Neural cell (in vitro differentiated cells): ENCODE measurements at regions not wholly inside any gene's neighbourhood (a gene's known extent, or its start where the extent isn't known, plus 50 kb on each side); places are given as distances from the start of the nearest gene placed in this dataset.

Experiments
- EZH2 ChIP-seq: fragments of 200-600, 300-800 bp; shearing (Covaris generic), sonication (generic); IDR thresholded peaks from 2 replicates; pipeline ENCODE4 v1.6.1; 2014; ENCODE audit warnings: antibody characterized with exemption, low read length, borderline replicate concordance, mild to moderate bottlenecking; ENCODE audit not compliant: insufficient read depth, poor library complexity, severe bottlenecking
- MXI1 ChIP-seq: fragments of 450-650 bp; conservative IDR thresholded peaks from 2 replicates; pipeline ENCODE4 v1.6.1; 2014; ENCODE audit warnings: antibody characterized with exemption, mild to moderate bottlenecking; ENCODE audit not compliant: poor library complexity, severe bottlenecking
- POLR2AphosphoS5 ChIP-seq: IDR thresholded peaks from 2 replicates; pipeline ENCODE4 v1.6.1; 2012
- RAD21 ChIP-seq: fragments of 450-650 bp; conservative IDR thresholded peaks from 2 replicates; pipeline ENCODE4 v1.6.1; 2014; ENCODE audit warnings: antibody characterized with exemption, mild to moderate bottlenecking, moderate library complexity
- SMC3 ChIP-seq: fragments of 450-650 bp; conservative IDR thresholded peaks from 2 replicates; pipeline ENCODE4 v1.6.1; 2014; ENCODE audit warnings: antibody characterized with exemption, mild to moderate bottlenecking, moderate library complexity; ENCODE audit not compliant: poor library complexity
- TAF1 ChIP-seq: IDR thresholded peaks from 2 replicates; pipeline ENCODE4 v1.6.1; 2012; ENCODE audit warnings: low read depth
- TF ChIP-seq, protein P1 (sequence below): fragments of 450-650 bp; IDR thresholded peaks from 2 replicates; pipeline ENCODE4 v1.5.1; 2014; ENCODE audit warnings: antibody characterized with exemption, mild to moderate bottlenecking, moderate library complexity; ENCODE audit not compliant: poor library complexity, severe bottlenecking
- TF ChIP-seq, protein P2 (sequence below): IDR thresholded peaks from 2 replicates; pipeline ENCODE4 v1.6.1; 2012; ENCODE audit warnings: borderline replicate concordance

DNA sequence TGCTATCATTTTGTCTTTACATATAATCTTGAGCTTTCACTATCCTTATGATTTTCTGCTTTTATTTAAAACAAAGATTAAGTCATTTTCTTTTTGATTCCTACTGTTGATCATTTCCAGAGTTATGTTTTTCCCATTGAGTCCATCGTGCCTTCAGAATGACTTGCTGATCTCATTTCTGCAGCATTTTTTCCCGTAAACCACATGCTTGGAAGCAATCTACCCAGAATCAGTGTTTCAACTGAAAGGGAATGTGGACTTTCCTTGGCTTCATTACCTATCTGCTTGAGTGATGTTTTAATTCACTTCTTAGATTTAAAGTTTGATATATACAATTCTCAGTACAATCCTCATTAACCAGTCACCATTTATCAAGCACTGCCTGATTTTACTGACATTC, 192.4 kb upstream of the FSTL5 start:
- TF ChIP-seq, protein P1, sequence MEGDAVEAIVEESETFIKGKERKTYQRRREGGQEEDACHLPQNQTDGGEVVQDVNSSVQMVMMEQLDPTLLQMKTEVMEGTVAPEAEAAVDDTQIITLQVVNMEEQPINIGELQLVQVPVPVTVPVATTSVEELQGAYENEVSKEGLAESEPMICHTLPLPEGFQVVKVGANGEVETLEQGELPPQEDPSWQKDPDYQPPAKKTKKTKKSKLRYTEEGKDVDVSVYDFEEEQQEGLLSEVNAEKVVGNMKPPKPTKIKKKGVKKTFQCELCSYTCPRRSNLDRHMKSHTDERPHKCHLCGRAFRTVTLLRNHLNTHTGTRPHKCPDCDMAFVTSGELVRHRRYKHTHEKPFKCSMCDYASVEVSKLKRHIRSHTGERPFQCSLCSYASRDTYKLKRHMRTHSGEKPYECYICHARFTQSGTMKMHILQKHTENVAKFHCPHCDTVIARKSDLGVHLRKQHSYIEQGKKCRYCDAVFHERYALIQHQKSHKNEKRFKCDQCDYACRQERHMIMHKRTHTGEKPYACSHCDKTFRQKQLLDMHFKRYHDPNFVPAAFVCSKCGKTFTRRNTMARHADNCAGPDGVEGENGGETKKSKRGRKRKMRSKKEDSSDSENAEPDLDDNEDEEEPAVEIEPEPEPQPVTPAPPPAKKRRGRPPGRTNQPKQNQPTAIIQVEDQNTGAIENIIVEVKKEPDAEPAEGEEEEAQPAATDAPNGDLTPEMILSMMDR, result no peak
- TF ChIP-seq, protein P2, sequence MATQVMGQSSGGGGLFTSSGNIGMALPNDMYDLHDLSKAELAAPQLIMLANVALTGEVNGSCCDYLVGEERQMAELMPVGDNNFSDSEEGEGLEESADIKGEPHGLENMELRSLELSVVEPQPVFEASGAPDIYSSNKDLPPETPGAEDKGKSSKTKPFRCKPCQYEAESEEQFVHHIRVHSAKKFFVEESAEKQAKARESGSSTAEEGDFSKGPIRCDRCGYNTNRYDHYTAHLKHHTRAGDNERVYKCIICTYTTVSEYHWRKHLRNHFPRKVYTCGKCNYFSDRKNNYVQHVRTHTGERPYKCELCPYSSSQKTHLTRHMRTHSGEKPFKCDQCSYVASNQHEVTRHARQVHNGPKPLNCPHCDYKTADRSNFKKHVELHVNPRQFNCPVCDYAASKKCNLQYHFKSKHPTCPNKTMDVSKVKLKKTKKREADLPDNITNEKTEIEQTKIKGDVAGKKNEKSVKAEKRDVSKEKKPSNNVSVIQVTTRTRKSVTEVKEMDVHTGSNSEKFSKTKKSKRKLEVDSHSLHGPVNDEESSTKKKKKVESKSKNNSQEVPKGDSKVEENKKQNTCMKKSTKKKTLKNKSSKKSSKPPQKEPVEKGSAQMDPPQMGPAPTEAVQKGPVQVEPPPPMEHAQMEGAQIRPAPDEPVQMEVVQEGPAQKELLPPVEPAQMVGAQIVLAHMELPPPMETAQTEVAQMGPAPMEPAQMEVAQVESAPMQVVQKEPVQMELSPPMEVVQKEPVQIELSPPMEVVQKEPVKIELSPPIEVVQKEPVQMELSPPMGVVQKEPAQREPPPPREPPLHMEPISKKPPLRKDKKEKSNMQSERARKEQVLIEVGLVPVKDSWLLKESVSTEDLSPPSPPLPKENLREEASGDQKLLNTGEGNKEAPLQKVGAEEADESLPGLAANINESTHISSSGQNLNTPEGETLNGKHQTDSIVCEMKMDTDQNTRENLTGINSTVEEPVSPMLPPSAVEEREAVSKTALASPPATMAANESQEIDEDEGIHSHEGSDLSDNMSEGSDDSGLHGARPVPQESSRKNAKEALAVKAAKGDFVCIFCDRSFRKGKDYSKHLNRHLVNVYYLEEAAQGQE, result no peak
- TF ChIP-seq EZH2 (no peak), MXI1 (no peak), RAD21 (no peak), POLR2AphosphoS5 (no peak), TAF1 (no peak), SMC3 (no peak)
